GM23248 (cell line): ENCODE measurements at regions not wholly inside any gene's neighbourhood (a gene's known extent, or its start where the extent isn't known, plus 50 kb on each side); places are given as distances from the start of the nearest gene placed in this dataset.

Experiments used
- EZH2 ChIP-seq: fragments of 200-600 bp; sonication (generic); IDR thresholded peaks from 2 replicates; pipeline ENCODE4 v1.6.1; 2018; ENCODE audit warnings: antibody characterized with exemption, mild to moderate bottlenecking; ENCODE audit not compliant: insufficient read depth, poor library complexity, severe bottlenecking
- EZH2phosphoT487 ChIP-seq: fragments of 200-600 bp; sonication (generic); IDR thresholded peaks from 2 replicates; pipeline ENCODE4 v1.6.1; 2018; ENCODE audit warnings: antibody characterized with exemption, moderate library complexity, mild to moderate bottlenecking, low read depth; ENCODE audit not compliant: insufficient read depth

GRCh38 chr16:48478393-48478792 is 93.2 kb upstream of the SIAH1 start:
- TF ChIP-seq EZH2 (no peak), EZH2phosphoT487 (no peak)
